NCI-H446 (cell line): ENCODE measurements at regions not wholly inside any gene's neighbourhood (a gene's known extent, or its start where the extent isn't known, plus 50 kb on each side); places are given as distances from the start of the nearest gene placed in this dataset.

Experiments
- DNase-seq, 2 experiments: peaks; one replicate each; lab custom pipeline; 2025; lab: John Stamatoyannopoulos, UW

- DNase-seq = no peak
Measured at GRCh38 chr10:24120646-24121045, 88.3 kb upstream of the KIAA1217 start.

GRCh38 chr10:24127516-24127915, 81.4 kb upstream of the KIAA1217 start:
- no peak for DNase-seq

GRCh38 chr10:24128066-24128730, 80.7 kb upstream of the KIAA1217 start:
- DNase-seq = no peak

- no peak for DNase-seq
Measured at GRCh38 chr10:24132741-24133140, 76.2 kb upstream of the KIAA1217 start.

GRCh38 chr10:24133835-24134234, 75.1 kb upstream of the KIAA1217 start:
- no peak for DNase-seq

- no peak for DNase-seq
Measured at GRCh38 chr10:24136070-24136469, 72.9 kb upstream of the KIAA1217 start.

- DNase-seq = no peak
Measured at GRCh38 chr10:24147321-24147720, 61.6 kb upstream of the KIAA1217 start.

- no peak for DNase-seq
Measured at GRCh38 chr10:24149640-24150039, 59.3 kb upstream of the KIAA1217 start.

- DNase-seq = no peak
Measured at GRCh38 chr10:24150853-24151252, 58.1 kb upstream of the KIAA1217 start.

GRCh38 chr10:24152270-24152669, 56.7 kb upstream of the KIAA1217 start:
- no peak for DNase-seq

GRCh38 chr10:24153031-24153430, 55.9 kb upstream of the KIAA1217 start:
- DNase-seq = no peak

- DNase-seq = no peak
Measured at GRCh38 chr10:24153537-24153936, 55.4 kb upstream of the KIAA1217 start.

GRCh38 chr10:24156686-24157085, 52.3 kb upstream of the KIAA1217 start:
- no peak for DNase-seq

GRCh38 chr10:24157567-24157966, 51.4 kb upstream of the KIAA1217 start:
- DNase-seq = no peak
